Vagina (tissue), 2 donors: ENCODE measurements at regions not wholly inside any gene's neighbourhood (a gene's known extent, or its start where the extent isn't known, plus 50 kb on each side); places are given as distances from the start of the nearest gene placed in this dataset.

ENCODE experiments used
- DNase-seq, 2 donors: peaks; one replicate each; pipeline ENCODE4 v3.0.0-alpha.2; 2017; ENCODE audit errors: extremely low spot score in 2 of 2
- H3K27ac ChIP-seq: fragments of 200-600 bp; sonication (generic); one replicate; pipeline ENCODE4 v1.5.1; 2019
- H3K27me3 ChIP-seq: fragments of 200-600 bp; sonication (generic); one replicate; pipeline ENCODE4 v1.5.1; 2019
- H3K36me3 ChIP-seq, 2 donors: fragments of 200-600 bp; sonication (generic); one replicate each; pipeline ENCODE4 v1.5.1; 2017 to 2019
- H3K4me1 ChIP-seq: fragments of 200-600 bp; sonication (generic); one replicate; pipeline ENCODE4 v1.5.1; 2019
- H3K4me3 ChIP-seq, 2 donors: fragments of 200-600 bp; sonication (generic); 1 replicate in 1 of 2; 2 replicates in 1 of 2; pipeline ENCODE4 v1.5.1; 2016 to 2019
- H3K9me3 ChIP-seq: fragments of 200-600 bp; sonication (generic); one replicate; pipeline ENCODE4 v1.5.1; 2019
- CTCF ChIP-seq, 3 experiments: fragments of 450-650 bp in 2 of 3; fragments of 200-600 bp in 1 of 3; sonication (generic) in 1 of 3; IDR thresholded peaks; one replicate each; pipeline ENCODE4 v1.5.1; 2017 to 2019; ENCODE audit warnings: antibody characterized with exemption in 3 of 3, mild to moderate bottlenecking in 2 of 3, moderate library complexity in 2 of 3
- POLR2A ChIP-seq, 2 donors: fragments of 450-650 bp; IDR thresholded peaks; one replicate each; pipeline ENCODE4 v1.6.1; 2017; ENCODE audit warnings: antibody characterized with exemption in 2 of 2, mild to moderate bottlenecking in 2 of 2, moderate library complexity in 2 of 2
- POLR2AphosphoS5 ChIP-seq, 2 donors: sonication (generic); formaldehyde crosslinking; IDR thresholded peaks; one replicate each; pipeline ENCODE4 v1.9.0; 2017; ENCODE audit warnings: antibody characterized with exemption in 2 of 2, mild to moderate bottlenecking in 2 of 2, low read depth in 1 of 2; ENCODE audit not compliant: insufficient read depth in 1 of 2
- intact Hi-C: fragments of 100-400 bp; cut with DNase I; formaldehyde crosslinking; loops from one replicate; pipeline ENCODE4 v1.15.1; 2023

GRCh38 chr18:41517142-41517541 is 437.9 kb upstream of the PIK3C3 start:
- H3K4me1 ChIP-seq = no peaks in the 10 kb centered on the region
- no peaks in the 10 kb centered on the region for H3K27me3 ChIP-seq
- intact Hi-C loops = no loop called here
- DNase-seq = no peak
- no peaks in the 10 kb centered on the region for H3K9me3 ChIP-seq
- H3K27ac ChIP-seq = no peak overlapping the region
- no peak overlapping the region for H3K4me3 ChIP-seq
- no peak for TF ChIP-seq POLR2AphosphoS5 (IDR thresholded peaks at IDR 0.05; ENCODE audit: insufficient read depth in 1 of 2, low read depth in 1 of 2)
- no peak for TF ChIP-seq CTCF (IDR thresholded peaks at IDR 0.05)
- no peak for TF ChIP-seq POLR2A (IDR thresholded peaks at IDR 0.05)
- no peaks in the 10 kb centered on the region for H3K36me3 ChIP-seq

GRCh38 chr18:41513438-41513837 is 441.6 kb upstream of the PIK3C3 start:
- no peak for DNase-seq
- no peaks in the 10 kb centered on the region for H3K4me1 ChIP-seq
- intact Hi-C loops = no loop called here
- H3K9me3 ChIP-seq = no peaks in the 10 kb centered on the region
- no peaks in the 10 kb centered on the region for H3K27me3 ChIP-seq
- H3K27ac ChIP-seq = no peak overlapping the region
- no peak overlapping the region for H3K4me3 ChIP-seq
- no peaks in the 10 kb centered on the region for H3K36me3 ChIP-seq
- TF ChIP-seq POLR2AphosphoS5 (IDR thresholded peaks at IDR 0.05; ENCODE audit: insufficient read depth in 1 of 2, low read depth in 1 of 2) = no peak
- no peak for TF ChIP-seq CTCF (IDR thresholded peaks at IDR 0.05)
- TF ChIP-seq POLR2A (IDR thresholded peaks at IDR 0.05) = no peak

- H3K27ac ChIP-seq = no peak overlapping the region
- H3K36me3 ChIP-seq = no peaks in the 10 kb centered on the region
- no peak for DNase-seq
- H3K4me1 ChIP-seq = no peaks in the 10 kb centered on the region
- TF ChIP-seq CTCF (IDR thresholded peaks at IDR 0.05) (no peak), POLR2AphosphoS5 (IDR thresholded peaks at IDR 0.05; ENCODE audit: insufficient read depth in 1 of 2, low read depth in 1 of 2) (no peak), POLR2A (IDR thresholded peaks at IDR 0.05) (no peak)
- intact Hi-C loops = no loop called here
- no peak overlapping the region for H3K4me3 ChIP-seq
- no peaks in the 10 kb centered on the region for H3K27me3 ChIP-seq
- no peaks in the 10 kb centered on the region for H3K9me3 ChIP-seq
Observed at GRCh38 chr18:41504316-41504715, 450.7 kb upstream of the PIK3C3 start.

- TF ChIP-seq CTCF (IDR thresholded peaks at IDR 0.05) (no peak), POLR2A (IDR thresholded peaks at IDR 0.05) (no peak), POLR2AphosphoS5 (IDR thresholded peaks at IDR 0.05; ENCODE audit: insufficient read depth in 1 of 2, low read depth in 1 of 2) (no peak)
- no peaks in the 10 kb centered on the region for H3K4me1 ChIP-seq
- intact Hi-C loops = no loop called here
- DNase-seq = no peak
- H3K27ac ChIP-seq = no peak overlapping the region
- H3K36me3 ChIP-seq = no peaks in the 10 kb centered on the region
- no peak overlapping the region for H3K4me3 ChIP-seq
- H3K9me3 ChIP-seq = no peaks in the 10 kb centered on the region
- no peaks in the 10 kb centered on the region for H3K27me3 ChIP-seq
Observed at GRCh38 chr18:41501848-41502247, 453.2 kb upstream of the PIK3C3 start.

GRCh38 chr18:41499345-41499744 is 455.7 kb upstream of the PIK3C3 start:
- no peaks in the 10 kb centered on the region for H3K4me1 ChIP-seq
- DNase-seq = no peak
- intact Hi-C loops = no loop called here
- no peak overlapping the region for H3K4me3 ChIP-seq
- no peaks in the 10 kb centered on the region for H3K36me3 ChIP-seq
- no peaks in the 10 kb centered on the region for H3K27me3 ChIP-seq
- H3K9me3 ChIP-seq = no peaks in the 10 kb centered on the region
- H3K27ac ChIP-seq = no peak overlapping the region
- TF ChIP-seq POLR2AphosphoS5 (IDR thresholded peaks at IDR 0.05; ENCODE audit: insufficient read depth in 1 of 2, low read depth in 1 of 2) = no peak
- TF ChIP-seq CTCF (IDR thresholded peaks at IDR 0.05) = no peak
- no peak for TF ChIP-seq POLR2A (IDR thresholded peaks at IDR 0.05)
